Karpas-422 (cell line): ENCODE measurements at regions not wholly inside any gene's neighbourhood (a gene's known extent, or its start where the extent isn't known, plus 50 kb on each side); places are given as distances from the start of the nearest gene placed in this dataset.

Source experiments
- DNase-seq: peaks from one replicate; pipeline ENCODE4 v3.0.0-alpha.2; 2015
- H2AFZ ChIP-seq: fragments of 200-600 bp; sonication (generic); 2 replicates; pipeline ENCODE4 v1.6.1; 2014; ENCODE audit warnings: antibody characterized with exemption, low read length, mixed read lengths
- H3K27ac ChIP-seq: fragments of 200-600 bp; sonication (generic); 2 replicates; pipeline ENCODE4 v1.5.1; 2014; ENCODE audit warnings: mild to moderate bottlenecking, low read length, moderate library complexity
- H3K27me3 ChIP-seq: fragments of 200-600 bp; sonication (generic); 2 replicates; pipeline ENCODE4 v1.6.1; 2014; ENCODE audit warnings: low read length, mixed read lengths
- H3K36me3 ChIP-seq: fragments of 200-600 bp; sonication (generic); 2 replicates; pipeline ENCODE4 v1.6.1; 2014; ENCODE audit warnings: low read length, mixed read lengths; ENCODE audit not compliant: insufficient read depth
- H3K4me1 ChIP-seq: fragments of 200-600 bp; sonication (generic); 2 replicates; pipeline ENCODE4 v1.6.1; 2014; ENCODE audit warnings: mild to moderate bottlenecking, low read length, mixed read lengths
- H3K4me2 ChIP-seq: fragments of 200-600 bp; sonication (generic); 2 replicates; pipeline ENCODE4 v1.6.1; 2014; ENCODE audit warnings: low read length, low read depth, mild to moderate bottlenecking; ENCODE audit not compliant: poor library complexity, severe bottlenecking
- H3K4me3 ChIP-seq: fragments of 200-600 bp; sonication (generic); 2 replicates; pipeline ENCODE4 v1.5.1; 2014; ENCODE audit warnings: mild to moderate bottlenecking, antibody characterized with exemption, low read length, mixed read lengths
- H3K79me2 ChIP-seq: fragments of 200-600 bp; sonication (generic); 2 replicates; pipeline ENCODE4 v1.6.1; 2014; ENCODE audit warnings: mild to moderate bottlenecking, low read length, mixed read lengths
- H3K9ac ChIP-seq: fragments of 200-600 bp; sonication (generic); 2 replicates; pipeline ENCODE4 v1.6.0; 2014; ENCODE audit warnings: low read length
- H3K9me2 ChIP-seq: fragments of 200-600 bp; sonication (generic), shearing (Covaris generic); replicated peaks from 2 replicates; pipeline ENCODE4 v1.6.0; 2014; ENCODE audit warnings: mild to moderate bottlenecking, low read length, moderate library complexity; ENCODE audit not compliant: insufficient read depth
- H3K9me3 ChIP-seq: fragments of 300-700, 200-600 bp; sonication (generic); 2 replicates; pipeline ENCODE4 v1.6.1; 2014; ENCODE audit warnings: low read length, mixed read lengths
- H4K20me1 ChIP-seq: fragments of 200-600 bp; sonication (generic); 2 replicates; pipeline ENCODE4 v1.6.1; 2014; ENCODE audit warnings: mild to moderate bottlenecking, antibody characterized with exemption, low read length, low read depth; ENCODE audit not compliant: insufficient read depth

- no peak overlapping the region for H3K4me3 ChIP-seq
- H3K4me1 ChIP-seq, result no peaks in the 10 kb centered on the region
- no peaks in the 10 kb centered on the region for H4K20me1 ChIP-seq
- no peak overlapping the region for H3K4me2 ChIP-seq
- H3K36me3 ChIP-seq, result no peaks in the 10 kb centered on the region
- H2AFZ ChIP-seq, result no peak overlapping the region
- DNase-seq, result no peak
- no peaks in the 10 kb centered on the region for H3K9me2 ChIP-seq
- H3K27ac ChIP-seq, result no peak overlapping the region
- H3K9me3 ChIP-seq, result no peaks in the 10 kb centered on the region
- peaks cover 2% of the 10 kb centered on the region; the same call in 1 of the 2 replicates for H3K27me3 ChIP-seq
- H3K79me2 ChIP-seq, result no peaks in the 10 kb centered on the region
- H3K9ac ChIP-seq, result no peak overlapping the region
Observed at GRCh38 chr17:71656964-71657858, 463.6 kb upstream of the SOX9 start.

DNA sequence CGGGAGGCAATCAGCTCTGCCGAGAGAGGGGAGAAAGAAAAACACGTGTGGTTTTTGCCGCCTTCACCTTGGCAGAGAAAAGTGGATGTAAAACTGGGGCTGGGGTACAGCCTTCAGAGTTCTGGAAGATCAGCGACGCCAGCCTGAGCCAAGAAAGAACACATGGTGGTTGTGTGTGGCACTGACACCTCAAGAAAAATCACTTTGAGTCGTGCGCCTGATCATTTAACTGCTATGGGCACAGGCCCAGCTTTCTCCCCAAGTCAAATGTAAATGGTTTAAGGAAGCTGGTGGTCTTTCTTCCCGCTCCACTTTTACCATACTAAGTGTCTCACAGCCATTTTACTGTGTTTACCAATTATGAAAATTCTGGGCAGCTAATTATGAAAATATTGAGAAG lies 461.8 kb upstream of the SOX9 start:
- H3K36me3 ChIP-seq, result no peaks in the 10 kb centered on the region
- DNase-seq, result no peak
- H3K27me3 ChIP-seq, result peaks cover 3% of the 10 kb centered on the region; the same call in 1 of the 2 replicates
- no peak overlapping the region for H3K9ac ChIP-seq
- no peak overlapping the region for H2AFZ ChIP-seq
- no peaks in the 10 kb centered on the region for H3K9me3 ChIP-seq
- no peaks in the 10 kb centered on the region for H3K4me1 ChIP-seq
- H3K9me2 ChIP-seq, result no peaks in the 10 kb centered on the region
- no peaks in the 10 kb centered on the region for H4K20me1 ChIP-seq
- no peaks in the 10 kb centered on the region for H3K79me2 ChIP-seq
- H3K4me3 ChIP-seq, result no peak overlapping the region
- H3K27ac ChIP-seq, result no peak overlapping the region
- no peak overlapping the region for H3K4me2 ChIP-seq

DNA sequence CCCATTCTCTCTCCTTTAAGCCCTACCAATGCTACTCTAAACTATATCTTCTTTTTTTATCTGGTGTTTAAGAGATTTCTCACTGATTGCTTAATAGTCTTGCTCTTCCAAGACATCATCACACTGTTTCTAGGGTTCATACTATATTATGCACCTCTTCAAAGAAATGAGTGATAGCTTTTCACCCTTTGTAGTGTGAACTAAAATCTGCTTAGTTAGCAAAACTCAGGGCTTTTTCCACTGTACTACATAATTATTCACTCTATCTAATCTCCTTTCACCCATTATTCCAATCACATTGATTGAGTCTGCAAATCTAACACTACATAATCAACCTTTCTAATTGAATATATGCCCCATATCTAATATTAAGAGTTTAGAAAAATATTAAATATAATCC lies 456.0 kb upstream of the SOX9 start:
- no peaks in the 10 kb centered on the region for H3K36me3 ChIP-seq
- no peaks in the 10 kb centered on the region for H3K4me1 ChIP-seq
- H3K4me3 ChIP-seq, result no peak overlapping the region

DNA sequence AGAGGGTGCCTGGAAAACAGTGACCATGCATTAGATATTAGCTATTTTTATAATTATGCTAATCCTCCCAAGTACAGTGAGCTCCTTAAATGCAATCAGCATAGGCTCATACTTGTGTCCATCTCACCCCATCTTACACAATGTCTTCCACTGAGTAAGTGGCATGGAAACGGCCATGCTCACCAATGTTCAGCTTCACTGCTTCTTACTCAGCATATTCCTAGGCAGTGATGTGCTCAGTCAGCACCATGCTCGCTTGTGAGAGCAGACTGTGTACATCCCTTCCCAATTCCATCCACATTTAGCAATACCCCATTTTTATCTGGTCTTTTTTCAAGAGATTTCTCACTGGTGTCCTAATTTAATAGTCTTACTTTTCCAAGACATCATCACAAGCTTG lies 454.8 kb upstream of the SOX9 start:
- Histone ChIP-seq H3K4me3 (no peak overlapping the region), H3K79me2 (no peaks in the 10 kb centered on the region), H3K27me3 (peaks cover 3% of the 10 kb centered on the region; the same call in 1 of the 2 replicates), H2AFZ (no peak overlapping the region), H3K36me3 (no peaks in the 10 kb centered on the region), H3K27ac (no peak overlapping the region), H4K20me1 (no peaks in the 10 kb centered on the region), H3K9me3 (no peaks in the 10 kb centered on the region), H3K9ac (no peak overlapping the region), H3K9me2 (no peaks in the 10 kb centered on the region), H3K4me2 (no peak overlapping the region), H3K4me1 (no peaks in the 10 kb centered on the region)
- DNase-seq, result no peak

More for the DNA sequence above, 456.0 kb upstream of the SOX9 start:
- Histone ChIP-seq H4K20me1 (no peaks in the 10 kb centered on the region), H3K27me3 (peaks cover 3% of the 10 kb centered on the region; the same call in 1 of the 2 replicates), H3K27ac (no peak overlapping the region), H3K9me2 (no peaks in the 10 kb centered on the region), H3K4me2 (no peak overlapping the region), H3K79me2 (no peaks in the 10 kb centered on the region), H3K9me3 (no peaks in the 10 kb centered on the region), H2AFZ (no peak overlapping the region), H3K9ac (no peak overlapping the region)
- no peak for DNase-seq

DNA sequence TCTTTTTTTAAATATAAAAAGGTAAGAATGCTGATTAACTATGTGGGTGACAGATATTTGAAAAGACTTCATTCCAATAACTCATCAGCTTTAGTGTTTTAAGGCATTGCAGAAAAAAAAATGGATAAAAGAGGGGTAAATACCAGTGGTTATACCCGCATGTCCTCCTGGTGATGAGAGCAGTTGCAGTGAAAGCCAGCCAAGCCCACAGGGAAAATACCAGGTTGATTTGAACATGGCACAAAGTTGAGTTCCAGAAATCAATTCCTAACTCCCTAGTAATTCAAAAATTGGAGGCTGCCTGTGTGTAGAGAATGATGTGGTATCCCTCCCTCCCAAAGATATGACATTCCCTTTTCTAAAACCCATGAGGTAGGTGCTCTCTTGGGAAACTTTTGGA lies 453.2 kb upstream of the SOX9 start:
- Histone ChIP-seq H3K9ac (no peak overlapping the region), H3K27me3 (no peaks in the 10 kb centered on the region), H3K9me3 (no peaks in the 10 kb centered on the region), H3K27ac (no peak overlapping the region), H4K20me1 (no peaks in the 10 kb centered on the region), H3K4me3 (no peak overlapping the region), H2AFZ (no peak overlapping the region), H3K4me2 (no peak overlapping the region), H3K79me2 (no peaks in the 10 kb centered on the region), H3K9me2 (no peaks in the 10 kb centered on the region), H3K36me3 (no peaks in the 10 kb centered on the region), H3K4me1 (no peaks in the 10 kb centered on the region)
- DNase-seq, result no peak

- Histone ChIP-seq H3K27me3 (no peaks in the 10 kb centered on the region), H3K4me1 (no peaks in the 10 kb centered on the region), H3K4me2 (no peak overlapping the region), H3K9ac (no peak overlapping the region), H3K79me2 (no peaks in the 10 kb centered on the region), H3K27ac (no peak overlapping the region), H3K9me2 (no peaks in the 10 kb centered on the region), H2AFZ (no peak overlapping the region), H3K9me3 (no peaks in the 10 kb centered on the region), H4K20me1 (no peaks in the 10 kb centered on the region), H3K4me3 (no peak overlapping the region), H3K36me3 (no peaks in the 10 kb centered on the region)
- no peak for DNase-seq
Observed at GRCh38 chr17:71668807-71669206, 452.0 kb upstream of the SOX9 start.

- H3K4me3 ChIP-seq, result no peak overlapping the region
- H4K20me1 ChIP-seq, result no peaks in the 10 kb centered on the region
- H3K4me2 ChIP-seq, result no peak overlapping the region
- no peaks in the 10 kb centered on the region for H3K9me3 ChIP-seq
- H3K9me2 ChIP-seq, result no peaks in the 10 kb centered on the region
- no peaks in the 10 kb centered on the region for H3K4me1 ChIP-seq
- no peak overlapping the region for H3K9ac ChIP-seq
- H3K27me3 ChIP-seq, result no peaks in the 10 kb centered on the region
- no peak overlapping the region for H2AFZ ChIP-seq
- no peak overlapping the region for H3K27ac ChIP-seq
- no peaks in the 10 kb centered on the region for H3K36me3 ChIP-seq
- DNase-seq, result no peak
- H3K79me2 ChIP-seq, result no peaks in the 10 kb centered on the region
Observed at GRCh38 chr17:71677439-71677838, 443.4 kb upstream of the SOX9 start.

GRCh38 chr17:71679832-71680231 lies 441.0 kb upstream of the SOX9 start:
- Histone ChIP-seq H3K27ac (no peak overlapping the region), H3K9me3 (no peaks in the 10 kb centered on the region), H3K9ac (no peak overlapping the region), H3K4me3 (no peak overlapping the region), H3K4me1 (no peaks in the 10 kb centered on the region), H3K27me3 (no peaks in the 10 kb centered on the region), H2AFZ (no peak overlapping the region), H3K36me3 (no peaks in the 10 kb centered on the region), H3K79me2 (no peaks in the 10 kb centered on the region), H4K20me1 (no peaks in the 10 kb centered on the region), H3K4me2 (no peak overlapping the region), H3K9me2 (no peaks in the 10 kb centered on the region)
- no peak for DNase-seq
